ENCODE measurements at regions not wholly inside any gene's neighbourhood (a gene's known extent, or its start where the extent isn't known, plus 50 kb on each side); places are given as distances from the start of the nearest gene placed in this dataset.

DNA sequence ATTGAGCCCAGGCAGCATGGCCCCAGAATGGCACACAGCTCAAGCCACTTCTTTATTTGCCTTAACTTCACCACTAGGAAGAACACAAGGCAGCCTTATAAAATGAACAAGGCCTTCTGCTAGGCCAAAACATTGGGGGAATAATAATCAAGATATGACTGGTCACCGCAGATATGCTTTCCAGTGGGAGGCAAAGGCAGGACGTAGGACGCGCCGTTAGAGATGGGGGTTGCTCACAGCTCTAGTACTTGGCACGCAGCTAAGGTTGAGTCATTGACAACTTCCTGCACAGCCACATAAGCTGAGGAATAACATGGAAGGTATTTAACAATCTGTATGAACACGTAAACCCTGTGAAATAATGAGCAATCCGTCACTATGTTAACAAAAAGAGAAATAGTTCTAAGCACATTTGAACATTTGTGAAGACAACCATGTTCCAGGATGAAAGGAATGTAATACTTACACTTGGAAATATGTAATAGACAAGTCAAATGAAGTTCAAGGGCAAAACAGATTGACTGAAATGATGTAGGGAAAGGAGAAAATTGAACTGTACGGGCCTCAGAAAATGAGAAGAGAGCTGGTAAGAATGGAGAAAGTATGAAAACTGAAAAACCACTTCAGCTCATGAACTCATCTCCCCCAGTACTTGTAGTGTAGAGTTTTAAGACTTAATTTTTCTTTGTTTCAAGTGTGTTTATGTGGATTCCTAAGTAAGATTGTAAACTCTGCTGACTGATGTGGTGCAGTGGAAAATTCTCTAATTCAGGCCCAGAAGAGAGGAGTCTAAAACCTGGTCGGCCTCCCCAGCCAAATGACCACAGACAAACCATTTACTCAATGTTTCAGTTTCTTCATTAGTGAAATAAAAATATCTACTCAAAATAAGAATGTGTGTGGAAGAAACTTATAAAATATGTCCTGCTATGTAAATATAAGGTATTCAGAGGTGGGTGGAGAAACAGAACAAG, 59.3 kb upstream of the CCDC91 start:
- TF ChIP-seq CTCF (conservative IDR thresholded peaks at IDR 0.05; ENCODE audit: low read length) (no peak), EZH2phosphoT487 (IDR thresholded peaks at IDR 0.05; ENCODE audit: borderline replicate concordance) (no peak)
